ENCODE measurements at regions not wholly inside any gene's neighbourhood (a gene's known extent, or its start where the extent isn't known, plus 50 kb on each side); places are given as distances from the start of the nearest gene placed in this dataset.

GRCh38 chr17:63309021-63309420 lies 137.1 kb downstream of the CYB561 start:
- TF ChIP-seq CTCF (IDR thresholded peaks at IDR 0.05) = no peak
- no peak for TF ChIP-seq ZBTB33 (IDR thresholded peaks at IDR 0.05; ENCODE audit: borderline replicate concordance, low read depth)
- TF ChIP-seq MAX (IDR thresholded peaks at IDR 0.05; ENCODE audit: low read depth) = no peak
- no peak for TF ChIP-seq MEF2A (IDR thresholded peaks at IDR 0.05; ENCODE audit: borderline replicate concordance, low read depth)
